Fibroblast of the conjunctiva (primary cell): ENCODE measurements at regions not wholly inside any gene's neighbourhood (a gene's known extent, or its start where the extent isn't known, plus 50 kb on each side); places are given as distances from the start of the nearest gene placed in this dataset.

Source experiments
- DNase-seq: peaks from one replicate; pipeline ENCODE4 v3.0.0-alpha.2; 2010; ENCODE audit warnings: low read depth

- DNase-seq = no peak
Measured at GRCh38 chr2:34099377-34099776, 500.3 kb upstream of the FAM98A start.

- DNase-seq = no peak
Measured at GRCh38 chr2:34098256-34098655, 499.2 kb upstream of the FAM98A start.

DNA sequence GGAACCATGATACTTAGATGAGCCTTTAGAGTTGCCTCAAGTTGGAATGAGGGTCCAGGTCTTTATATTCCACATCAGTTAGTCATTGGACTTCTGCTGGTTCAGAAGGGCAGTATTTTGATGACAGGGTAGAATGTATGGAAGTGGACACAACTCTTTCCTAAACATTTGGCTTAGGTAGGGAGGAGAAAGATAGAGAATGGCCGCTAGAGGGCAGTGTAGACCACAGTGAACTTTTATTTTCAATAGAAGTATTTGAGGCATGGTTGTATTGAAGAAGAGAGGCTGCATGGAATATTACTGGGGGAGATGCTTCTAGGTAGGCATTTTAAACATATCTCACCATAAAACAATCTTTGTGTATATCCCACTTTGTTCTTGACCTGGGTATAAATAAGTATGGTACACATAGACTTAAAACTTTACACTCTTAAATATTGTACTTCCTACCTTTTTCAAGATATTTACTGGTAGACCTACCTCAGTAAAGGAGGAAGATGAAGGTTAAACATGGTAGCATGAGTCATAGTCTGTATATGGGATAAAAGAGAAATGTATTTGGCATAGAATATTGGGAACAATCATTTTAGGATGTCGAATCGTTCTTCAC is 497.6 kb upstream of the FAM98A start:
- peak; percentile 63 for DNase-seq

DNA sequence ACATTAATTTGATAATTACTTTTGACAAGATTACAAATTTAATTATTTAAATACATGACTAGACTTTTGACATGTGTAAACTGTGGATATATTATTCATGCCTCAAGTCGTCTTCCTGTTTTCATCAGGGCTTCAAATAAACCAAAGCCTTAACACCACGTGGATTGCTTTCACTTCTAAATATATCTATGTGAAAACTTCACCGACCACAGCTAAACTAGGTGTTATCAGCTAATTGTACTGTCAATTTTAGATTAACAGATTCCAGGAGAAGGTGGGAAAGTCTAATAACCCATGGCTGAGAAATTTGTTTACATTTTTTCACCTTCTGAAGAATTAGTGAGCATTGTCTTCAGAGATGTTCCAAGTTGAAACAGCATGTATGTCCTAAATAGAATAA is 494.7 kb upstream of the FAM98A start:
- DNase-seq = no peak

DNA sequence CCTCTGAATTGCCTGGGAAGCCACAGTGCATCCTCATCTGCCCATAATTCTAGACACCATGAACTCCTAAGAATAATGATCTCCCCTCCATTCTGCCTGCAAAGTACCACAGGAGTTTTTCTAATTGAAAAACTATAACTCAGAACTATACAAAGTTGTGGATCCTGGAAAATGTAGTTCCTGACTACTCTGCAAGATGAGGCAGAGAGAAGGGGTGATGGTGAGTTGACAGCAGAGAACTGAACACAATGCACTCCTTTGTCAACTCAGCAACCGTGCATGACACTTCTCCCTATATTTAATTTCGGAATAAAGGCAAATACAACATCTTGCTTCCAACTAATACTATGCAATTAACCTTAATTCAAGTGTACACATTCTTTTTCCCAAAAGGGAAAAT is 471.1 kb upstream of the FAM98A start:
- DNase-seq = no peak

- no peak for DNase-seq
Measured at GRCh38 chr2:34069604-34070003, 470.5 kb upstream of the FAM98A start.

DNA sequence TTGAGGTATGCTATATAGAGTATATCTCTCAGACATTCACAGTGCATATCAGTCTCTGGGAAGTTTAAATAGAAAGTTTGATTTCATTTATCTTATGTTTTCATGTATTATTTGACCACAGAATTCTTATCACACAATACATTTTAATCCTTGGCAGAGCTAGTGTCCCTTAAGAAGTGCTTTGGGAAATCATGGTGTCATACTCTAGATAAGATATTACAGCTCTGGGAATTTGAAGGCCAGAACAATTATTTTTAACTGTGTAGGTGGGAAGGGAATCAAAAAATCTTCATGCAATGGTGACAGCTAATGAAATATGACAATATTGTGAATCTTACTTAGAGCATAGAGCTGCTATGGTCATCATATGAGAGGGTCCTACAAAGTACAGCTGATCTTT is 451.3 kb upstream of the FAM98A start:
- no peak for DNase-seq

DNA sequence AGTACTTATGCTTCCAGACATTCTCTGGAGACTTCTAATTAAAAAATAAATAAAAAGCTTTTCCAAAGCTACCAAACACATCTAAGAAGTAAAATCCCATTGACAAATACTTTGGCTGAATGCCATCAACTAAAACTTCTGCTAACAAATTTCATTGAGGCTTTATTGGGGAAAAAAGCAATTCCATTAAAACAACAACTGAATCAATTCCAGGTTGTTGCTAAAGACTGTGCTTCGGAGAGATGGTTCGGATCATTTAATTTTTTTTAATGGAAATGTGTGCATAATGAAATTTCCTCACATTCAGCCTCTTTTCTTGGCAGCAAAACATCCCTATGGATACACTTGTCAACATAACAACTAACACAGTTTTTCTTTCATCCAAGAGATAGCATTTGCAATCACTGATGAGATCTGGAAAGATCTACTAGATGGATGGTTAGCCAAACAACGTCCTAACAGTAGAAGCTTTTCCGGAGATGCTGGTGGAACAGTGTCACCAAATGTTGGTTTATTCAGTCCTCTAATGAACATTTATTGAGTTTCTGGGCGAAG is 446.1 kb upstream of the FAM98A start:
- DNase-seq = no peak

DNA sequence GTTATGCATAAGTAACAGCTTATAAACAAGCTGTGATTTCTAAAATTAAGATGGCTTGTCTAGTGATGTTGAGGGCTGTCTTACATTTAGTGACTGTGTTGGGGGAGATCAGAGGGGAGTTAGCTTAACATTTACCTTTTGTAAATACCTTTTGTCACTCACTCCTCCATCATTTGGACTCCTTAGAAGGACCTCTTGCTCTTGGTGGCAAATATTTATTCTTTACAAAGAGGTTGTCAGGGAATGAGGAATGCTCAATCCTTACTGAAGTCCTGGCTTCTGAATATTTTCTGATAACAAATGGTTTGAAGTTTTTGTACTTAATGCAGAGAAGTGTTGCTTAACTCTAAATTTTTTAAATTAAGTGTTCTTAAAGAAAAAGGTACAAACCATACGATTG is 438.8 kb upstream of the FAM98A start:
- no peak for DNase-seq

DNA sequence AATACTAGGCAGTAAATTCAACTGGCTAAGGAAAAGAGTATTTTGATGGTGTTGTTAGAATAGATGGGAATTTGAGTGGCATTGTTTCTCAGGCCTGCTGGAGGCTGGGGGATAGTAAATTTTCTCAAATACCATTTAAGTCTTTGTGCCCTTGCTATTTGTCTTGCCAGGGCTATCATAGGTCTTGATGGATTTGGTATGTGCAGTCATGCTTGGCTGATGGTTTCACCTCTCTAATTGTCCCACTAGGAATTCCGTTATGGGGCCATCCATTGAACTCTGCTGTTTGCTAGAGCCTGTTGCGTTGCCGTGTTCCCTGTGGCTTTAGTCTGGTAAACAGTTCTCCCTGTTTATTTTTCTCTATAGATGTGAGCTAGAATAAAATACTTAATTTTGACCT is 438.1 kb upstream of the FAM98A start:
- DNase-seq = no peak

DNA sequence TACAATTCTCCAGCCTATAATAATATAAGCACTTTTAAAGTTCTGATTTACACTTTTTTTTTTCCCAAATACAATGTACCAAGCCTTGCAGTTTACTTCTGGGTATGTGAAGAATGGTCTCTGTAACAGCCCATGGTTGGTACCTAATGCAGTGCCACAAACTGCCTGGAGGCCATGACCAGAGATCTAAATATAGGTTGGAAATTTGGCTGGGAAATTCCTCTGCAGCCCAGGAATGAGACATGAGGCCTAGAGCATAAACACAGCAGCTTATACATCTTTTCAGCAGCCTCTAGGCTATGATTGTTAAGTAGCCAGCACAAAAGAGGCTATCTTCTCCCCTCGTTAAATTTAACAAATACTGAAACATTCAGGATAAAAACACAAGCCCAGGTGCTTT is 432.0 kb upstream of the FAM98A start:
- DNase-seq = no peak

DNA sequence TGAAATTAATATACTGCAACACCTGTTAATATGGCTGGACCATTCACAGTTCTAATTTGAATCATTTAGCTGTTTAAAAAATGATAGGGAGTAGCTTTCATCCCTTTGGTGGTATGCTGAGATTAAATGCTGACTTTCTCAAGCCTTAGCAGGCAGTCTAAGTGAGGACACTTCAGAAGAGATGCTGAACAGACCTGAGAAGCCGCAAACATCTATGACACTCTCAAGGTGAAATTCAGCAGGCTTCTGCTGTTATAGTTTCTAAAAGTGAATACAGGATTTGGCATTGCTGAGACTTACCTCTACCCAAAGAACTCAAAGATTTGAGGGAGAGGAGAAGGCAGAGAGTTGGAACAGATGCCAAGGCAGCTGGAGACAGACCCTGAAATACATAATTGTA is 431.2 kb upstream of the FAM98A start:
- DNase-seq = no peak

GRCh38 chr2:34029073-34029472 is 430.0 kb upstream of the FAM98A start:
- DNase-seq = no peak

DNA sequence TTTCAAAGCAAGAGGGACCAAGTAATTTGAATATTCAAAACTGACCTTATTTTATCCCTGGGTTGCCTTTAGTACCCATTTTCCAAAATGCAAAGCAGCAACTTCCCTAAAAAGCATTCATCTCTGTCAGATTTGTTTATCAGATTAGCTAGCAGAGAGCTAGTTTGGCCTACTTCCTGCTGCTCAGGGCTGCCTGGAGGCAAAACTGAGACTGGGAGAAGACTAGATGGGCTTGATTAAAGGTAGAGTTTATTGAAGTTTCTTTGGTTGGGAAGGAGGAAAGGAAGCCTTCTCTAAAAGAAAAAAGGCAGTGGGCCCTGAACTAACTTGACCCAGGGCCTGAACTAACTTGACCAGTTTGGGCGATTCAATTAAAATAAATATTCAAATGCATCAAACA is 426.1 kb upstream of the FAM98A start:
- DNase-seq = no peak

DNA sequence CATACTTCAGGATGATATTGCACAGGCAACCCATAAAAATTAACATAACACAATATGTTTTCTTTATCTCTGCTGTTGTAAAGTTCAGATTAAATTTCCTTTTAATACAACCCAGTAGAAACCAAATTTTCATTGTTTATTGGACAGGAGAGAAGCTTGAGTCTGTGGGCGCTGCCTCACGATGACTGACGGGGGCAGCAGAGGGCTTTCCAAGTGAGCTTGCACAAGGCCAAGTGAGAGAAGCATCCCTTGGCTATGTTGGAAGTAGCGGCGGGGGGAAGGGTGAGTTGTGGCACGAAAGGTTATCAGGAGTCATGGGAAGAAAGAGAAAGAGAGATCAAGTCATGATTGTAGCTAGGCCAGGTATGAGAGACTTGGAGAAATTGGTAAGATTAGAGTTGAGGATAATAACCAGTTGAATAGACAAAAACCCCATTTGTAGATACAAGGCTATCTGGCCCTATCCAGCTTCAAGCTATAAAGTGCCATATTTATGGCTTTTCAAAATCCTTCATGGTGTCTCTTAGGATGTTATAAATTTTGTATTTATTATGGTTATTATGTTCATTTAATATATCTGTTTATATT is 413.7 kb upstream of the FAM98A start:
- DNase-seq = peak; percentile 28

DNA sequence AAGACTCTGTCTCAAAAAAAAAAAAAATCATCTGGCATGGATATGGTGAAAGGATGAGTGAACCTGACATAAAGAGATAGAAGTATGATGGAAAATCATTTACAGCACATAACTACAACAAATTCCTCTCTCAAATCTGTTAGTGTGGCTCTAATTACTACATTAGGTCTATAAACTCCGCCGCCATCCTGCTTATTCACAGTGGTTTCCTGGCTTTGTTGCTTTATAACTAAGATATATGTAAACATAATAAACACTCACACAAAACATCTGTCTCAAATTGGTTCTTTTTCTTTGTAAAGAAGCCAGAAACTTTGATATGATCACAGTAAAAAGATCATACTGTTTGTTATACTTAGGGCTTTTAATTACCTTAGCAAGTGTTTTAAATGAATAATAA is 412.6 kb upstream of the FAM98A start:
- DNase-seq = no peak

DNA sequence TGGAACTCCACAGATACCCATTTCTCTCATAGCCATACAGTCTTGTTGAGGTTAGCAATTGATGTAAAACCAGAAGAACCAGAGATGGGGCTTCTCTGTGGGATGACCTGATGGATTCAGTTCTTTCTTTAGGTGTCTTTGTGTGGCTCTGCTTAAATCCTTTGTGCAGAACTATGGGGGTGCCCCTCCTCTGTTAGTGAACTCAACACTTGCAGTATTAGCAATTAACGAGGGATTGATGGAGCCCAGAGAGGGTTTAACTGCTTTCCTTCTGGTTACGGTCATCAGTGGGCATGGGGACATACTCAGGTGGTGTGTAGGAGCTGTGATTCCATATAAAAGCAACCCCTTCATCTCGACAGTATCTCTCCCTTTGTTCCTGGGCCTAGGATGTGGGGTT is 406.8 kb upstream of the FAM98A start:
- DNase-seq = no peak

- no peak for DNase-seq
Measured at GRCh38 chr2:34004936-34005335, 405.8 kb upstream of the FAM98A start.

- no peak for DNase-seq
Measured at GRCh38 chr2:34003795-34004194, 404.7 kb upstream of the FAM98A start.

DNA sequence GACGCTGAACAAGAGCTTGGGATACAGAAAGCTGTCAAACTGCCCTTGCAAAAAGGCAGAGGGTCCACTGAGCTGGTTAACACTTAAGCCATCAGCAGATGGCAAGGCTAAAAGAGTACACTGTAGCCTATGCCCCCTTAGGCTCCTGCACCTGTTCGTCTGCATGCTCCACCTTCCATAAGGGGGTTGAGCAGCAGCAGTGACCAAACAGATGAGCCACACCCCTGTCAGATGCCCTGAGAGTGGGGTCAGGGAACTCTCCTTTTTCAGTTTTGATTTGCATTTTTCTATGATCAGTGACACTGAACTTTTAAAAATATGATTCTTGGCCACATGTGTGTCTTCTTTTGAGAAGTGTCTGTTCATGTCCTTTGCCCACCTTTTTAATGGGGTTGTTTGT is 402.5 kb upstream of the FAM98A start:
- no peak for DNase-seq

DNA sequence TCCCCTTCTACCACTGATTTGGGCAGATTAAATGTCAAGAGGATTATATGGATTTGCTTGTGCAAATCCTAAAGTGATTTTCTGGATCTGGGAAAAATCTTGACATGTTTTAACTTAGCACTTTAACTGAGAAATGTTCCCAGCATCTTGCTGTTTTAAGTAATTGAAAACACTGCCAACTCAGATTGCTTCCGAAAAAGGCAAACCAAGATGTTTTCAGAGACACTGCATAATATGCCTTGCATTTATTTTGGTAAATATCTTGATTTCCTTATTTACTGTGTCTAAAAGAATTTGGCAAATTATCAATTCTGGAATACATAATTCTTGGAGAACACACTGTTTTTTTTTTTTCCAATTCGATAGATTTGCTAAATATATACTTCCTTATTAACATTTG is 385.0 kb upstream of the FAM98A start:
- no peak for DNase-seq

DNA sequence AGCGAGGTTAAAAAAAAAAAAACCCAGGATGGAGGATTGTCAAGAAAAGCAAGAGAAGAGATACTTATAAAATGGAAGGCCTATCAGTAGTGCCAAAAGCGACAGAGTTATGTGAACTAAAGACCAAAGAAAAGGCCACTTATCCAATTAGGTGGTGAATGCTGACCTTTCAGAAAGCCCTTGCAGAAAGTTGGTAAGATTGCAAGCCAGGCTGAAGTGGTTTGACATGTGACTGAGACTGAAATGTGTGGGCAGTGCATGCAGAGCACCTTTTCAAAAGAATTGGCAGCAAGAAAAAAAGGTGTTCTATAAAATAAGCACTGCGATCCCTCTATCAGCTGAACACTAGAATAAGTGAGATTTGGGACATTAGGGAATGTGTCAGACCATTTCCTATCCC is 379.4 kb upstream of the FAM98A start:
- DNase-seq = no peak

DNA sequence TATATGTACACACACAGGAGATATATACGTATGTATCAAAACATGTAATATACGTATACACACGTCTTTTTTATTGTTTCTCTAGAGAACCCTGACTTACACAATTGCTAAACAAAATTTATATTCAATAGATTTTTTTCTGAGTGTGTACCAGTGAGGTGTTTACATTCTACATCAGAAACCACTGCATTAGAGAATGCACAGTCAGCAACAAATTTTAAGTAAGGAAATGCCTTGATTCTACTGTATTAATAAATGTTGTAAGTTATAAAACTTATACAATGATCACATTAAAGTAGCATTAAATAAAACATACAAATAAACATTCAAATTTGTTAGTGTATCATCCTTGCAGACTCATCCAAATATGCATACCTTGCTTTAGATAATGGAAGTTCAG is 376.4 kb upstream of the FAM98A start:
- no peak for DNase-seq

DNA sequence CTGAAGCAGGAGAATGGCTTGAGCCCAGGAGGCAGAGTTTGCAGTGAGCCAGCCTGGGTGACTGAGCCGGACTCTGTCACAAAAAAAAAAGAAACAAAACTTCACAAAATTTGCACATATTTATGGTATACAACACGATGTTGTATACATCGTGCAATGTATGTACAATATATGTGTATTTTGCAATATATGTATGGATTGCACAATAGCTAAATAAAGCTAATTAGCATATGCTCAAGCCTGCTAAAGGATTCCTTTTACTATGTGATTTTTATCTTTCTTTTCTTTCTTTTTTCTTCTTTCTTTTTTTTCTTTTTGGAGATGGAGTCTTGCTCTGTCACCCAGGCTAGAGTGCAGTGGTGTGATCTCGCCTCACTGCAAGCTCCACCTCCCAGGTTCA is 368.0 kb upstream of the FAM98A start:
- no peak for DNase-seq
